IgD-negative memory B cell (primary cell): ENCODE measurements at regions not wholly inside any gene's neighbourhood (a gene's known extent, or its start where the extent isn't known, plus 50 kb on each side); places are given as distances from the start of the nearest gene placed in this dataset.
A peak's percentile ranks its signal among the peaks of the same experiment; 100 is the strongest.
"Not testable (repeated sequence)": the region's sequence is repeated elsewhere in the genome, so short reads cannot be mapped to it uniquely, and the experiment has no call there.

ENCODE experiments used
- H3K27ac Mint-ChIP-seq, 3 donors: one replicate each; pipeline ENCODE4 v1.8.0; 2020 to 2022; ENCODE audit warnings: mild to moderate bottlenecking in 3 of 3, mixed read lengths in 3 of 3, moderate library complexity in 1 of 3
- H3K27me3 Mint-ChIP-seq: one replicate; pipeline ENCODE4 v1.8.0; 2021; ENCODE audit warnings: mixed read lengths
- H3K36me3 Mint-ChIP-seq: one replicate; pipeline ENCODE4 v1.8.0; 2020; ENCODE audit warnings: mild to moderate bottlenecking, mixed read lengths
- H3K4me1 Mint-ChIP-seq, 3 donors: one replicate each; pipeline ENCODE4 v1.8.0; 2020 to 2022; ENCODE audit warnings: mixed read lengths in 3 of 3, mild to moderate bottlenecking in 1 of 3
- H3K4me3 Mint-ChIP-seq, 4 donors: one replicate each; pipeline ENCODE4 v1.8.0; 2020 to 2022; ENCODE audit warnings: mild to moderate bottlenecking in 4 of 4, mixed read lengths in 4 of 4, moderate library complexity in 3 of 4
- H3K9me3 Mint-ChIP-seq, 3 donors: one replicate each; pipeline ENCODE4 v1.8.0; 2020 to 2021; ENCODE audit warnings: mixed read lengths in 3 of 3, mild to moderate bottlenecking in 1 of 3

GRCh38 chr11:70895366-70895670 is 357.1 kb downstream of the SHANK2 start:
- no peaks in the 10 kb centered on the region for H3K4me1 Mint-ChIP-seq
- H3K4me3 Mint-ChIP-seq, result no peak overlapping the region
- H3K27ac Mint-ChIP-seq, result no peak overlapping the region
- peaks cover 0 to 9% (median 9%) of the 10 kb centered on the region in 3 donors for H3K9me3 Mint-ChIP-seq
- no peaks in the 10 kb centered on the region for H3K36me3 Mint-ChIP-seq
- no peaks in the 10 kb centered on the region for H3K27me3 Mint-ChIP-seq

GRCh38 chr11:70897429-70897828 is 354.9 kb downstream of the SHANK2 start:
- Mint-ChIP-seq H3K4me1 (peaks cover 0 to 4% (median 3%) of the 10 kb centered on the region in 3 donors), H3K9me3 (peaks cover 0 to 9% (median 9%) of the 10 kb centered on the region in 3 donors), H3K27ac (no peak overlapping the region), H3K36me3 (no peaks in the 10 kb centered on the region), H3K4me3 (peak overlapping the region in 1 of 4 donors; percentile 77), H3K27me3 (peaks cover 4% of the 10 kb centered on the region)

- peaks cover 4% of the 10 kb centered on the region for H3K27me3 Mint-ChIP-seq
- H3K4me1 Mint-ChIP-seq, result peaks cover 0 to 4% (median 3%) of the 10 kb centered on the region in 3 donors
- no peaks in the 10 kb centered on the region for H3K36me3 Mint-ChIP-seq
- H3K27ac Mint-ChIP-seq, result no peak overlapping the region
- peaks cover 0 to 9% (median 9%) of the 10 kb centered on the region in 3 donors for H3K9me3 Mint-ChIP-seq
- H3K4me3 Mint-ChIP-seq, result no peak overlapping the region
Observed at GRCh38 chr11:70899616-70900015, 352.8 kb downstream of the SHANK2 start.

- H3K36me3 Mint-ChIP-seq, result no peaks in the 10 kb centered on the region
- H3K27ac Mint-ChIP-seq, result no peak overlapping the region
- no peak overlapping the region for H3K4me3 Mint-ChIP-seq
- H3K9me3 Mint-ChIP-seq, result peaks cover 0 to 12% (median 9%) of the 10 kb centered on the region in 3 donors
- peaks cover 4% of the 10 kb centered on the region for H3K27me3 Mint-ChIP-seq
- peaks cover 0 to 4% (median 3%) of the 10 kb centered on the region in 3 donors for H3K4me1 Mint-ChIP-seq
Observed at GRCh38 chr11:70900540-70900939, 351.8 kb downstream of the SHANK2 start.

GRCh38 chr11:70901951-70902521 is 350.3 kb downstream of the SHANK2 start:
- Mint-ChIP-seq H3K27me3 (peaks cover 4% of the 10 kb centered on the region), H3K4me1 (peaks cover 0 to 4% (median 3%) of the 10 kb centered on the region in 3 donors), H3K36me3 (no peaks in the 10 kb centered on the region), H3K27ac (no peak overlapping the region), H3K4me3 (no peak overlapping the region), H3K9me3 (peaks cover 0 to 9% (median 5%) of the 10 kb centered on the region in 3 donors)

- H3K4me1 Mint-ChIP-seq, H3K4me3 Mint-ChIP-seq, H3K36me3 Mint-ChIP-seq, H3K9me3 Mint-ChIP-seq, H3K27ac Mint-ChIP-seq, H3K27me3 Mint-ChIP-seq: not testable (repeated sequence)
Observed at GRCh38 chr11:70903229-70903628, 349.1 kb downstream of the SHANK2 start.

- peaks cover 0 to 4% (median 3%) of the 10 kb centered on the region in 3 donors for H3K4me1 Mint-ChIP-seq
- H3K27me3 Mint-ChIP-seq, result peaks cover 7% of the 10 kb centered on the region
- H3K4me3 Mint-ChIP-seq, result no peak overlapping the region
- no peaks in the 10 kb centered on the region for H3K36me3 Mint-ChIP-seq
- peaks cover 0 to 3% (median 0%) of the 10 kb centered on the region in 3 donors for H3K9me3 Mint-ChIP-seq
- no peak overlapping the region for H3K27ac Mint-ChIP-seq
Observed at GRCh38 chr11:70906101-70906500, 346.3 kb downstream of the SHANK2 start.

- no peaks in the 10 kb centered on the region for H3K36me3 Mint-ChIP-seq
- H3K9me3 Mint-ChIP-seq, result peaks cover 0 to 5% (median 0%) of the 10 kb centered on the region in 3 donors
- H3K4me1 Mint-ChIP-seq, result peaks cover 5 to 7% (median 7%) of the 10 kb centered on the region in 3 donors
- no peak overlapping the region for H3K27ac Mint-ChIP-seq
- H3K27me3 Mint-ChIP-seq, result peaks cover 11% of the 10 kb centered on the region
- H3K4me3 Mint-ChIP-seq, result no peak overlapping the region
Observed at GRCh38 chr11:70908223-70908622, 344.2 kb downstream of the SHANK2 start.

- Mint-ChIP-seq H3K4me1 (peaks cover 7% of the 10 kb centered on the region in 3 donors), H3K9me3 (peaks cover 0 to 3% (median 0%) of the 10 kb centered on the region in 3 donors), H3K27me3 (peaks cover 11% of the 10 kb centered on the region), H3K4me3 (peak overlapping the region in 1 of 4 donors; percentile 68), H3K36me3 (no peaks in the 10 kb centered on the region), H3K27ac (no peak overlapping the region)
Observed at GRCh38 chr11:70910835-70911234, 341.5 kb downstream of the SHANK2 start.

GRCh38 chr11:70912226-70912840 is 340.0 kb downstream of the SHANK2 start:
- Mint-ChIP-seq H3K36me3 (no peaks in the 10 kb centered on the region), H3K27ac (no peak overlapping the region), H3K4me3 (peak overlapping the region in 2 of 4 donors; percentile 9 to 47), H3K9me3 (peaks cover under 1 to 5% (median 4%) of the 10 kb centered on the region in 3 donors), H3K4me1 (peaks cover 7% of the 10 kb centered on the region in 3 donors), H3K27me3 (peaks cover 11% of the 10 kb centered on the region)

GRCh38 chr11:70913715-70914231 is 338.6 kb downstream of the SHANK2 start:
- peak overlapping the region in 1 of 4 donors; percentile 8 for H3K4me3 Mint-ChIP-seq
- H3K4me1 Mint-ChIP-seq, result peaks cover 7% of the 10 kb centered on the region in 3 donors
- H3K36me3 Mint-ChIP-seq, result no peaks in the 10 kb centered on the region
- peaks cover 11% of the 10 kb centered on the region for H3K27me3 Mint-ChIP-seq
- H3K27ac Mint-ChIP-seq, result no peak overlapping the region
- peaks cover 4 to 7% (median 5%) of the 10 kb centered on the region in 3 donors for H3K9me3 Mint-ChIP-seq

GRCh38 chr11:70914496-70914895 is 337.9 kb downstream of the SHANK2 start:
- Mint-ChIP-seq H3K27me3 (peaks cover 11% of the 10 kb centered on the region), H3K9me3 (peaks cover 4 to 7% (median 5%) of the 10 kb centered on the region in 3 donors)

GRCh38 chr11:70915158-70915985 is 337.0 kb downstream of the SHANK2 start:
- Mint-ChIP-seq H3K36me3 (no peaks in the 10 kb centered on the region), H3K4me1 (peaks cover 7% of the 10 kb centered on the region in 3 donors), H3K27me3 (peaks cover 11% of the 10 kb centered on the region), H3K27ac (no peak overlapping the region), H3K9me3 (peaks cover 6 to 8% (median 7%) of the 10 kb centered on the region in 3 donors), H3K4me3 (no peak overlapping the region)

More at GRCh38 chr11:70914496-70914895, 337.9 kb downstream of the SHANK2 start:
- no peaks in the 10 kb centered on the region for H3K36me3 Mint-ChIP-seq
- no peak overlapping the region for H3K27ac Mint-ChIP-seq
- H3K4me1 Mint-ChIP-seq, result peaks cover 7% of the 10 kb centered on the region in 3 donors
- no peak overlapping the region for H3K4me3 Mint-ChIP-seq

- H3K27me3 Mint-ChIP-seq, result peaks cover 8% of the 10 kb centered on the region
- peaks cover 7% of the 10 kb centered on the region in 3 donors for H3K4me1 Mint-ChIP-seq
- no peaks in the 10 kb centered on the region for H3K36me3 Mint-ChIP-seq
- peaks cover 8 to 17% (median 14%) of the 10 kb centered on the region in 3 donors for H3K9me3 Mint-ChIP-seq
- H3K27ac Mint-ChIP-seq, result no peak overlapping the region
- no peak overlapping the region for H3K4me3 Mint-ChIP-seq
Observed at GRCh38 chr11:70916351-70916750, 336.0 kb downstream of the SHANK2 start.

GRCh38 chr11:70918242-70918641 is 334.1 kb downstream of the SHANK2 start:
- H3K27me3 Mint-ChIP-seq, result no peaks in the 10 kb centered on the region
- no peak overlapping the region for H3K4me3 Mint-ChIP-seq
- H3K27ac Mint-ChIP-seq, result no peak overlapping the region
- peaks cover 0 to 1% (median 0%) of the 10 kb centered on the region in 3 donors for H3K4me1 Mint-ChIP-seq
- peaks cover 1% of the 10 kb centered on the region for H3K36me3 Mint-ChIP-seq
- H3K9me3 Mint-ChIP-seq, result peaks cover 13 to 31% (median 19%) of the 10 kb centered on the region in 3 donors
